ENCODE measurements at regions not wholly inside any gene's neighbourhood (a gene's known extent, or its start where the extent isn't known, plus 50 kb on each side); places are given as distances from the start of the nearest gene placed in this dataset.

- DNase-seq (ENCODE audit: low read depth), result no peak
These were observed 97.1 kb upstream of the SLC4A4 start for GRCh38 chr4:71241501-71242288.

- DNase-seq (ENCODE audit: low read depth), result no peak
These were observed 95.6 kb upstream of the SLC4A4 start for GRCh38 chr4:71243091-71243833.

GRCh38 chr4:71247706-71248105 lies 91.1 kb upstream of the SLC4A4 start:
- DNase-seq (ENCODE audit: low read depth), result no peak

GRCh38 chr4:71251261-71251660 lies 87.6 kb upstream of the SLC4A4 start:
- DNase-seq (ENCODE audit: low read depth), result no peak

- DNase-seq (ENCODE audit: low read depth), result no peak
These were observed 85.3 kb upstream of the SLC4A4 start for GRCh38 chr4:71253545-71253944.

GRCh38 chr4:71254451-71255012 lies 84.3 kb upstream of the SLC4A4 start:
- DNase-seq (ENCODE audit: low read depth), result no peak

- DNase-seq (ENCODE audit: low read depth), result no peak
These were observed 82.8 kb upstream of the SLC4A4 start for GRCh38 chr4:71255976-71256375.

GRCh38 chr4:71257761-71258160 lies 81.1 kb upstream of the SLC4A4 start:
- no peak for DNase-seq (ENCODE audit: low read depth)

- no peak for DNase-seq (ENCODE audit: low read depth)
These were observed 80.5 kb upstream of the SLC4A4 start for GRCh38 chr4:71258323-71258722.

GRCh38 chr4:71259280-71259679 lies 79.5 kb upstream of the SLC4A4 start:
- DNase-seq (ENCODE audit: low read depth), result no peak

GRCh38 chr4:71259911-71260331 lies 78.9 kb upstream of the SLC4A4 start:
- DNase-seq (ENCODE audit: low read depth), result no peak

- DNase-seq (ENCODE audit: low read depth), result no peak
These were observed 78.3 kb upstream of the SLC4A4 start for GRCh38 chr4:71260544-71260943.

- DNase-seq (ENCODE audit: low read depth), result no peak
These were observed 77.8 kb upstream of the SLC4A4 start for GRCh38 chr4:71261001-71261400.

GRCh38 chr4:71261633-71262121 lies 77.1 kb upstream of the SLC4A4 start:
- DNase-seq (ENCODE audit: low read depth), result no peak

- DNase-seq (ENCODE audit: low read depth), result no peak
These were observed 76.7 kb upstream of the SLC4A4 start for GRCh38 chr4:71262161-71262560.

- no peak for DNase-seq (ENCODE audit: low read depth)
These were observed 72.6 kb upstream of the SLC4A4 start for GRCh38 chr4:71266090-71266794.

GRCh38 chr4:71267244-71267643 lies 71.6 kb upstream of the SLC4A4 start:
- no peak for DNase-seq (ENCODE audit: low read depth)

GRCh38 chr4:71268166-71268565 lies 70.7 kb upstream of the SLC4A4 start:
- no peak for DNase-seq (ENCODE audit: low read depth)

- DNase-seq (ENCODE audit: low read depth), result no peak
These were observed 69.6 kb upstream of the SLC4A4 start for GRCh38 chr4:71269233-71269632.

GRCh38 chr4:71270901-71271300 lies 67.9 kb upstream of the SLC4A4 start:
- DNase-seq (ENCODE audit: low read depth), result no peak

GRCh38 chr4:71272976-71273375 lies 65.8 kb upstream of the SLC4A4 start:
- DNase-seq (ENCODE audit: low read depth), result no peak

- no peak for DNase-seq (ENCODE audit: low read depth)
These were observed 63.8 kb upstream of the SLC4A4 start for GRCh38 chr4:71275004-71275403.
